Sigmoid colon (tissue), 6 donors: ENCODE measurements at regions not wholly inside any gene's neighbourhood (a gene's known extent, or its start where the extent isn't known, plus 50 kb on each side); places are given as distances from the start of the nearest gene placed in this dataset.

ENCODE experiments used
- DNase-seq: peaks from one replicate; pipeline ENCODE4 v3.0.0-alpha.2; 2019
- H3K27ac ChIP-seq, 4 donors: fragments of 200-600 bp; sonication (generic); one replicate each; pipeline ENCODE4 v1.5.1; 2016 to 2019; ENCODE audit warnings: mild to moderate bottlenecking in 1 of 4
- H3K27me3 ChIP-seq, 3 donors: fragments of 200-600 bp; sonication (generic); one replicate each; pipeline ENCODE4 v1.5.1; 2019; ENCODE audit warnings: mild to moderate bottlenecking in 1 of 3
- H3K36me3 ChIP-seq, 4 donors: fragments of 200-600 bp; sonication (generic); one replicate each; pipeline ENCODE4 v1.5.1; 2016 to 2019
- H3K4me1 ChIP-seq, 4 donors: fragments of 200-600 bp; sonication (generic); one replicate each; pipeline ENCODE4 v1.5.1; 2017 to 2019
- H3K4me3 ChIP-seq, 4 donors: fragments of 200-600 bp; sonication (generic); one replicate each; pipeline ENCODE4 v1.5.1; 2017 to 2019; ENCODE audit warnings: mild to moderate bottlenecking in 2 of 4, moderate library complexity in 1 of 4
- H3K9me3 ChIP-seq, 4 donors: fragments of 200-600 bp in 3 of 4; sonication (generic) in 3 of 4; one replicate each; pipeline versions ENCODE4 v1.5.1 to v1.6.1; 2013 to 2019
- EP300 ChIP-seq, 4 donors: sonication (generic); formaldehyde crosslinking; IDR thresholded peaks; one replicate each; pipeline ENCODE4 v1.6.1; 2017; ENCODE audit warnings: antibody characterized with exemption in 4 of 4
- POLR2A ChIP-seq, 2 donors: fragments of 450-650 bp; IDR thresholded peaks; one replicate each; pipeline ENCODE4 v1.6.1; 2016; ENCODE audit warnings: antibody characterized with exemption in 2 of 2, mild to moderate bottlenecking in 2 of 2, moderate library complexity in 2 of 2
- POLR2AphosphoS5 ChIP-seq, 4 donors: sonication (generic); formaldehyde crosslinking; IDR thresholded peaks; one replicate each; pipeline ENCODE4 v1.6.1; 2017; ENCODE audit warnings: antibody characterized with exemption in 4 of 4
- WGBS, 2 donors: extraction: QIAGEN DNeasy Blood & Tissue Kit; methylation state at CpG; one replicate each; pipeline ENCODE4 v1.1.7; 2013; 5-methylcytosine and 5-hydroxymethylcytosine counted together
- intact Hi-C: fragments of 100-400 bp; cut with DNase I; formaldehyde crosslinking; loops from one replicate; pipeline ENCODE4 v1.15.1; 2023
- TF ChIP-seq, protein P1 (sequence below), 4 experiments: fragments of 450-650 bp in 3 of 4; fragments of 200-600 bp in 1 of 4; IDR thresholded peaks; one replicate each; pipeline ENCODE4 v1.5.1; 2016 to 2019; ENCODE audit warnings: antibody characterized with exemption in 4 of 4, mild to moderate bottlenecking in 3 of 4, moderate library complexity in 2 of 4
- donor health status: healthy with polysubstance abuse.
- donor health status: healthy.

DNA sequence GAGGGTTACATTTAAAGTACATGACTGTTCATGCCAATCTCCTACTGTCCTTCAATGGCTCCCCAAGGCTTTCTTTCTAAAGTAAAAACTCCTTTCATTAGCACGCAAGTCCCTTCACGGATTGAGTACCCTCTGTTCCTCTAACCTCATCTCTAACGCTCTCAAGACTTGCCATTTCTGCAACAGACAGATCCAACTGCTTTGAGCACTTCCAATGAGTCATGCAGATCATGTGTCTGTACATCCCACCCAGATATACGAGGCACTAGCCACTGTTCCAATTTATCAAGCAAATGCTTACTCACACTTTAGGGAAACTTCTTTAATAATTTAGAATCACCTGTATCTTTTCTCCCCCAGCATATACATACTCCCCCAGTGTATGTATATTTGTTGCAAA, 332.5 kb upstream of the ZFP42 start:
- WGBS, 2 donors: 80 to 83% methylated on average over 4 of the region's 4 CpGs
- DNase-seq: no peak
- intact Hi-C loops: no loop called here
- Histone ChIP-seq H3K9me3 (no peaks in the 10 kb centered on the region), H3K27ac (no peak overlapping the region), H3K36me3 (no peaks in the 10 kb centered on the region), H3K4me3 (no peak overlapping the region), H3K27me3 (no peaks in the 10 kb centered on the region), H3K4me1 (no peaks in the 10 kb centered on the region)
- no peak for TF ChIP-seq POLR2AphosphoS5 (IDR thresholded peaks at IDR 0.05)
- TF ChIP-seq POLR2A (IDR thresholded peaks at IDR 0.05): no peak
- TF ChIP-seq EP300 (IDR thresholded peaks at IDR 0.05): no peak
- TF ChIP-seq, protein P1, sequence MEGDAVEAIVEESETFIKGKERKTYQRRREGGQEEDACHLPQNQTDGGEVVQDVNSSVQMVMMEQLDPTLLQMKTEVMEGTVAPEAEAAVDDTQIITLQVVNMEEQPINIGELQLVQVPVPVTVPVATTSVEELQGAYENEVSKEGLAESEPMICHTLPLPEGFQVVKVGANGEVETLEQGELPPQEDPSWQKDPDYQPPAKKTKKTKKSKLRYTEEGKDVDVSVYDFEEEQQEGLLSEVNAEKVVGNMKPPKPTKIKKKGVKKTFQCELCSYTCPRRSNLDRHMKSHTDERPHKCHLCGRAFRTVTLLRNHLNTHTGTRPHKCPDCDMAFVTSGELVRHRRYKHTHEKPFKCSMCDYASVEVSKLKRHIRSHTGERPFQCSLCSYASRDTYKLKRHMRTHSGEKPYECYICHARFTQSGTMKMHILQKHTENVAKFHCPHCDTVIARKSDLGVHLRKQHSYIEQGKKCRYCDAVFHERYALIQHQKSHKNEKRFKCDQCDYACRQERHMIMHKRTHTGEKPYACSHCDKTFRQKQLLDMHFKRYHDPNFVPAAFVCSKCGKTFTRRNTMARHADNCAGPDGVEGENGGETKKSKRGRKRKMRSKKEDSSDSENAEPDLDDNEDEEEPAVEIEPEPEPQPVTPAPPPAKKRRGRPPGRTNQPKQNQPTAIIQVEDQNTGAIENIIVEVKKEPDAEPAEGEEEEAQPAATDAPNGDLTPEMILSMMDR (IDR thresholded peaks at IDR 0.05): no peak

GRCh38 chr4:187664011-187664410, 331.6 kb upstream of the ZFP42 start:
- 84 to 92% methylated on average over 5 of the region's 5 CpGs for WGBS, 2 donors
- intact Hi-C loops: no loop called here

GRCh38 chr4:187665086-187665485, 330.5 kb upstream of the ZFP42 start:
- Histone ChIP-seq H3K4me1 (no peaks in the 10 kb centered on the region), H3K36me3 (no peaks in the 10 kb centered on the region), H3K4me3 (no peak overlapping the region), H3K27me3 (no peaks in the 10 kb centered on the region), H3K27ac (no peak overlapping the region), H3K9me3 (no peaks in the 10 kb centered on the region)
- intact Hi-C loops: no loop called here
- TF ChIP-seq EP300 (IDR thresholded peaks at IDR 0.05) (no peak), POLR2A (IDR thresholded peaks at IDR 0.05) (no peak), POLR2AphosphoS5 (IDR thresholded peaks at IDR 0.05) (no peak)
- TF ChIP-seq, protein P1 (IDR thresholded peaks at IDR 0.05): no peak
- no peak for DNase-seq
- 57% methylated on average over 1 of the region's 1 CpG for WGBS, 2 donors

More at GRCh38 chr4:187664011-187664410, 331.6 kb upstream of the ZFP42 start:
- Histone ChIP-seq H3K27me3 (no peaks in the 10 kb centered on the region), H3K27ac (no peak overlapping the region), H3K36me3 (no peaks in the 10 kb centered on the region), H3K9me3 (no peaks in the 10 kb centered on the region), H3K4me1 (no peaks in the 10 kb centered on the region), H3K4me3 (no peak overlapping the region)
- no peak for DNase-seq
- TF ChIP-seq, protein P1 (IDR thresholded peaks at IDR 0.05): no peak
- TF ChIP-seq POLR2A (IDR thresholded peaks at IDR 0.05) (no peak), EP300 (IDR thresholded peaks at IDR 0.05) (no peak), POLR2AphosphoS5 (IDR thresholded peaks at IDR 0.05) (no peak)

DNA sequence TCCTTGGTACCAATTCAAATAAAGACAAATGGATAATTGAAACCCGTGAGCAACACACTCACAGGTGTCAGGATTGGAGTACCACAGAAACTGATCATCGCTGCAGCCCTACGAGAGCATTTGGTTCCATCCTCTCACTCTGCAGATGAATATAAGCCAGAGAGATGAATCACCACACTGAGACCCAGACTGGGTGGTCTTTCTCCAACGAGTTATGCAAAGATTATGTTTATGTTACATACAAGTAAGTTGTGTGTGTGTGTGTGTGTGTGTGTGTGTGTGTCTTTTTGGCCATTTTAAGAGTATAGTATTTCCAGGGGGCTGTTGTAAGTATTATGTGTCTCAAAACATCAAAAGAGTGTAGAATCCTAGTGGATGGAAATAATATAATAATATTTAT, 329.5 kb upstream of the ZFP42 start:
- Histone ChIP-seq H3K4me1 (no peaks in the 10 kb centered on the region), H3K9me3 (no peaks in the 10 kb centered on the region), H3K27me3 (no peaks in the 10 kb centered on the region), H3K27ac (no peak overlapping the region), H3K4me3 (no peak overlapping the region), H3K36me3 (no peaks in the 10 kb centered on the region)
- 78 to 83% methylated on average over 4 of the region's 4 CpGs for WGBS, 2 donors
- DNase-seq: no peak
- intact Hi-C loops: no loop called here
- TF ChIP-seq, protein P1 (IDR thresholded peaks at IDR 0.05): no peak
- TF ChIP-seq POLR2AphosphoS5 (IDR thresholded peaks at IDR 0.05) (no peak), POLR2A (IDR thresholded peaks at IDR 0.05) (no peak), EP300 (IDR thresholded peaks at IDR 0.05) (no peak)
